Neural cell (in vitro differentiated cells): ENCODE measurements at regions not wholly inside any gene's neighbourhood (a gene's known extent, or its start where the extent isn't known, plus 50 kb on each side); places are given as distances from the start of the nearest gene placed in this dataset.

Experiments used
- H2AFZ ChIP-seq: fragments of 200-600, 300-800 bp; sonication (generic), shearing (Covaris generic); 2 replicates; pipeline ENCODE4 v1.6.0; 2014; ENCODE audit warnings: low read depth, mild to moderate bottlenecking, antibody characterized with exemption, low read length, moderate library complexity
- H3F3A ChIP-seq: fragments of 200-600 bp; shearing (Covaris generic); 2 replicates; pipeline ENCODE4 v1.6.1; 2016; ENCODE audit warnings: mild to moderate bottlenecking, moderate library complexity, mixed read lengths, antibody characterized with exemption, low read length; ENCODE audit not compliant: insufficient read depth, poor library complexity, severe bottlenecking
- H3K27ac ChIP-seq: fragments of 200-600, 300-800 bp; sonication (generic), shearing (Covaris generic); 2 replicates; pipeline ENCODE4 v1.5.1; 2014; ENCODE audit warnings: mild to moderate bottlenecking, low read length, moderate library complexity
- H3K27me3 ChIP-seq: fragments of 300-800, 200-600 bp; sonication (generic), shearing (Covaris generic); 2 replicates; pipeline ENCODE4 v1.6.0; 2014; ENCODE audit warnings: mild to moderate bottlenecking, low read depth, low read length, moderate library complexity; ENCODE audit not compliant: insufficient read depth
- H3K36me3 ChIP-seq: fragments of 300-800, 200-600 bp; sonication (generic), shearing (Covaris generic); 2 replicates; pipeline ENCODE4 v1.5.1; 2014; ENCODE audit warnings: mild to moderate bottlenecking, antibody characterized with exemption, low read length, moderate library complexity; ENCODE audit not compliant: insufficient read depth
- H3K4me2 ChIP-seq: fragments of 300-800, 200-600 bp; sonication (generic), shearing (Covaris generic); 2 replicates; pipeline ENCODE4 v1.6.0; 2014; ENCODE audit warnings: mild to moderate bottlenecking, low read length
- H3K4me3 ChIP-seq: fragments of 300-800, 200-600 bp; sonication (generic), shearing (Covaris generic); 2 replicates; pipeline ENCODE4 v1.5.1; 2014; ENCODE audit warnings: mild to moderate bottlenecking, low read length, moderate library complexity
- H3K79me2 ChIP-seq: fragments of 200-600 bp; shearing (Covaris generic); replicated peaks from 2 replicates; pipeline ENCODE4 v1.6.0; 2014; ENCODE audit warnings: mild to moderate bottlenecking, low read length, moderate library complexity; ENCODE audit not compliant: insufficient read depth
- H3K9ac ChIP-seq: fragments of 300-800, 200-600 bp; sonication (generic), shearing (Covaris generic); 2 replicates; pipeline ENCODE4 v1.6.1; 2016; ENCODE audit warnings: mild to moderate bottlenecking, low read length, mixed read lengths
- H3K9me2 ChIP-seq: fragments of 200-600 bp; shearing (Covaris generic); 2 replicates; pipeline ENCODE4 v1.6.1; 2016; ENCODE audit warnings: mild to moderate bottlenecking, low read length, mixed read lengths; ENCODE audit not compliant: insufficient read depth
- H3K9me3 ChIP-seq: fragments of 200-600, 300-800 bp; sonication (generic), shearing (Covaris generic); 2 replicates; pipeline ENCODE4 v1.6.1; 2016; ENCODE audit warnings: mild to moderate bottlenecking, mixed run types, low read length, moderate library complexity, mixed read lengths
- H4K20me1 ChIP-seq: fragments of 200-600 bp; shearing (Covaris generic); 2 replicates; pipeline ENCODE4 v1.6.1; 2016; ENCODE audit warnings: mild to moderate bottlenecking, mixed run types; ENCODE audit not compliant: insufficient read depth
- CTCF ChIP-seq: fragments of 450-650 bp; IDR thresholded peaks from 2 replicates; pipeline ENCODE4 v1.5.1; 2014; ENCODE audit warnings: antibody characterized with exemption, mild to moderate bottlenecking, moderate library complexity; ENCODE audit not compliant: poor library complexity, severe bottlenecking
- EP300 ChIP-seq: fragments of 450-650 bp; conservative IDR thresholded peaks from 2 replicates; pipeline ENCODE4 v1.6.1; 2014; ENCODE audit warnings: antibody characterized with exemption, mild to moderate bottlenecking, moderate library complexity; ENCODE audit not compliant: poor library complexity, severe bottlenecking
- EZH2 ChIP-seq: fragments of 200-600, 300-800 bp; shearing (Covaris generic), sonication (generic); IDR thresholded peaks from 2 replicates; pipeline ENCODE4 v1.6.1; 2014; ENCODE audit warnings: antibody characterized with exemption, low read length, borderline replicate concordance, mild to moderate bottlenecking; ENCODE audit not compliant: insufficient read depth, poor library complexity, severe bottlenecking
- MXI1 ChIP-seq: fragments of 450-650 bp; conservative IDR thresholded peaks from 2 replicates; pipeline ENCODE4 v1.6.1; 2014; ENCODE audit warnings: antibody characterized with exemption, mild to moderate bottlenecking; ENCODE audit not compliant: poor library complexity, severe bottlenecking
- POLR2AphosphoS5 ChIP-seq: IDR thresholded peaks from 2 replicates; pipeline ENCODE4 v1.6.1; 2012
- RAD21 ChIP-seq: fragments of 450-650 bp; conservative IDR thresholded peaks from 2 replicates; pipeline ENCODE4 v1.6.1; 2014; ENCODE audit warnings: antibody characterized with exemption, mild to moderate bottlenecking, moderate library complexity
- REST ChIP-seq: IDR thresholded peaks from 2 replicates; pipeline ENCODE4 v1.6.1; 2012; ENCODE audit warnings: borderline replicate concordance
- SMC3 ChIP-seq: fragments of 450-650 bp; conservative IDR thresholded peaks from 2 replicates; pipeline ENCODE4 v1.6.1; 2014; ENCODE audit warnings: antibody characterized with exemption, mild to moderate bottlenecking, moderate library complexity; ENCODE audit not compliant: poor library complexity
- TAF1 ChIP-seq: IDR thresholded peaks from 2 replicates; pipeline ENCODE4 v1.6.1; 2012; ENCODE audit warnings: low read depth

- Histone ChIP-seq H4K20me1 (no peaks in the 10 kb centered on the region), H3K4me3 (no peak overlapping the region), H3K27me3 (no peaks in the 10 kb centered on the region), H3K9ac (no peak overlapping the region), H3K27ac (no peak overlapping the region), H3K79me2 (no peaks in the 10 kb centered on the region), H3K9me2 (no peaks in the 10 kb centered on the region), H3F3A (no peaks in the 10 kb centered on the region), H3K36me3 (no peaks in the 10 kb centered on the region), H3K4me2 (no peak overlapping the region), H2AFZ (no peak overlapping the region), H3K9me3 (no peaks in the 10 kb centered on the region)
- TF ChIP-seq EZH2 (no peak), CTCF (no peak), REST (no peak), EP300 (no peak), POLR2AphosphoS5 (no peak), RAD21 (no peak), MXI1 (no peak), TAF1 (no peak), SMC3 (no peak)
Measured at GRCh38 chr4:122522944-122523343, 66.4 kb upstream of the IL2 start.

GRCh38 chr4:122517345-122517744, 60.8 kb upstream of the IL2 start:
- Histone ChIP-seq H3F3A (no peaks in the 10 kb centered on the region), H3K4me3 (no peak overlapping the region), H3K9me3 (no peaks in the 10 kb centered on the region), H3K9me2 (no peaks in the 10 kb centered on the region), H3K27me3 (no peaks in the 10 kb centered on the region), H3K79me2 (no peaks in the 10 kb centered on the region), H3K4me2 (no peak overlapping the region), H2AFZ (no peak overlapping the region), H3K27ac (no peak overlapping the region), H4K20me1 (no peaks in the 10 kb centered on the region), H3K36me3 (no peaks in the 10 kb centered on the region), H3K9ac (no peak overlapping the region)
- TF ChIP-seq REST = no peak
- no peak for TF ChIP-seq CTCF
- TF ChIP-seq TAF1 = no peak
- TF ChIP-seq MXI1 = no peak
- TF ChIP-seq POLR2AphosphoS5 = no peak
- TF ChIP-seq EZH2 = no peak
- no peak for TF ChIP-seq RAD21
